Astrocyte of the cerebellum (primary cell): ENCODE measurements at regions not wholly inside any gene's neighbourhood (a gene's known extent, or its start where the extent isn't known, plus 50 kb on each side); places are given as distances from the start of the nearest gene placed in this dataset.

ENCODE experiments used
- DNase-seq: peaks from one replicate; pipeline ENCODE4 v3.0.0-alpha.2; 2011; ENCODE audit warnings: low read depth
- H3K4me3 ChIP-seq: 2 replicates; pipeline ENCODE4 v1.5.1; 2011; ENCODE audit warnings: mild to moderate bottlenecking, low read depth, low read length, moderate library complexity
- in situ Hi-C: cut with HindIII; loops from 2 replicates; pipeline ENCODE4 v1.10.0; 2017; ENCODE audit warnings: low sequenced_read_pairs
- TF ChIP-seq, protein P1 (sequence below): IDR thresholded peaks from 2 replicates; pipeline ENCODE4 v1.5.1; 2012; ENCODE audit warnings: low read length, low read depth, moderate library complexity, mild to moderate bottlenecking; ENCODE audit errors: missing control alignments

- in situ Hi-C loops = no loop called here
- TF ChIP-seq, protein P1, sequence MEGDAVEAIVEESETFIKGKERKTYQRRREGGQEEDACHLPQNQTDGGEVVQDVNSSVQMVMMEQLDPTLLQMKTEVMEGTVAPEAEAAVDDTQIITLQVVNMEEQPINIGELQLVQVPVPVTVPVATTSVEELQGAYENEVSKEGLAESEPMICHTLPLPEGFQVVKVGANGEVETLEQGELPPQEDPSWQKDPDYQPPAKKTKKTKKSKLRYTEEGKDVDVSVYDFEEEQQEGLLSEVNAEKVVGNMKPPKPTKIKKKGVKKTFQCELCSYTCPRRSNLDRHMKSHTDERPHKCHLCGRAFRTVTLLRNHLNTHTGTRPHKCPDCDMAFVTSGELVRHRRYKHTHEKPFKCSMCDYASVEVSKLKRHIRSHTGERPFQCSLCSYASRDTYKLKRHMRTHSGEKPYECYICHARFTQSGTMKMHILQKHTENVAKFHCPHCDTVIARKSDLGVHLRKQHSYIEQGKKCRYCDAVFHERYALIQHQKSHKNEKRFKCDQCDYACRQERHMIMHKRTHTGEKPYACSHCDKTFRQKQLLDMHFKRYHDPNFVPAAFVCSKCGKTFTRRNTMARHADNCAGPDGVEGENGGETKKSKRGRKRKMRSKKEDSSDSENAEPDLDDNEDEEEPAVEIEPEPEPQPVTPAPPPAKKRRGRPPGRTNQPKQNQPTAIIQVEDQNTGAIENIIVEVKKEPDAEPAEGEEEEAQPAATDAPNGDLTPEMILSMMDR = peak; percentile 89
- H3K4me3 ChIP-seq = no peak overlapping the region
- peak; percentile 32 for DNase-seq
Observed at GRCh38 chr4:132642016-132642817, 506.9 kb upstream of the PCDH10 start.

DNA sequence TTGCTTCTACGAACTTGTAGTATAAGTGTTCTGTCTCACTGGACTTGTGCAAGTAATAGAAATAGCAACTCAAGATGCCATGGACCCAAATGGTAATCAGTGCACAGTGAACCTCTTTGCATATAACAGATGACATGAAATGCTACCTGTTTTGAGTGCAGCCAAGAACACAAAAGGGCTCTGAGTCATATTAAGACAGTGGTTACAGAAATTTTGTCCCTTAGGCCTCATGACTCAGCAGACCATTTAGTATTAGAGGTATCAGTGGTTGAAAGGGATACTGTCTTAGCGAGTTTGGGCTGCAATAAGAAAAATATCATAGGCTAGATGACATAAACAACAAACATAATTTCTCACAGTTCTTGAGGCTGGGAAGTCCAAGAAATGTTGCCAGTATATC is 502.9 kb upstream of the PCDH10 start:
- DNase-seq = no peak
- TF ChIP-seq, protein P1 = no peak
- no peak overlapping the region for H3K4me3 ChIP-seq
- in situ Hi-C loops = no loop called here

- no peak for DNase-seq
- in situ Hi-C loops = no loop called here
Observed at GRCh38 chr4:132651196-132651595, 497.9 kb upstream of the PCDH10 start.

DNA sequence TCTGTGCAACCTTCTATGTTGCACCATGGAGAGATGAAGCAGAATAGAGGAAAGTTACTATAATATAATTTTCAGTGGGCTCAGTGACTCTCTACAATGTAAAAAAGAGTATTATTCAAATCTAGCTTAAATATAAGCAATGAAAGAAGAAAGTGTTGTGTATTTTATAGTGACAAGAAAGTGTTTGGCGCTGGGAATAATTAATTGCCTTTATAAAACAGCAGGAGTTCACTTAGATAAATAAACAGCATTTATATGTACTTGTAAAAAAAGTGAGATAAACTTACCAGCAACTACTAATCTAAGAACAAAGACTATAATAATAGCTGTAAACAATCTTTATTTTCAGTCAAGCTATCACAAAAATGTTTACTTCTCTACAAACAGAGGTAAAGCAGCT is 488.9 kb upstream of the PCDH10 start:
- no peak for DNase-seq
- in situ Hi-C loops = no loop called here
- TF ChIP-seq, protein P1 = no peak
- no peak overlapping the region for H3K4me3 ChIP-seq

More at GRCh38 chr4:132651196-132651595, 497.9 kb upstream of the PCDH10 start:
- TF ChIP-seq, protein P1 = no peak
- H3K4me3 ChIP-seq = no peak overlapping the region

- DNase-seq = no peak
- no peak overlapping the region for H3K4me3 ChIP-seq
- in situ Hi-C loops = no loop called here
- TF ChIP-seq, protein P1 = no peak
Observed at GRCh38 chr4:132662456-132662855, 486.6 kb upstream of the PCDH10 start.

DNA sequence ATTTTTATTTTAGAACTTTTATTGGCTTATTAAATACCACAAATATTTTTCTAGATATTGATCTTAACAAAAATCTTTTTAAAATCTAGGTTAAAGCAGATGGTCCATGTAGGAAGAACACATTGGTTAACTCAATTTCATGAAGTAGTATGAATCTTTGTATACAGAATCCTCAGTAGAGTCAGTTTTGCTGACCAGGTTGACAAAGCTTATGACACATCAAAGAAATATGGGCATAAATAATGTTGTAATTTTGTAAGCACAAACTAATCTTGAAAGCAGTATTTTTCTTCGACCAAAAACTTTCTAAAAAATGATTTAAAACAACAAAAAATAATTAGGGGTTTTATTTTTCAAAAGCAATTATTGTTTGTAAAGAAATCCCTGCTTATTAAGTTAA is 479.3 kb upstream of the PCDH10 start:
- DNase-seq = no peak
- no peak overlapping the region for H3K4me3 ChIP-seq
- in situ Hi-C loops = no loop called here
- TF ChIP-seq, protein P1 = no peak
